Esophagus squamous epithelium (tissue), 5 donors: ENCODE measurements at regions not wholly inside any gene's neighbourhood (a gene's known extent, or its start where the extent isn't known, plus 50 kb on each side); places are given as distances from the start of the nearest gene placed in this dataset.

ENCODE experiments used
- DNase-seq: peaks from one replicate; lab custom pipeline; 2025; lab: John Stamatoyannopoulos, UW
- H3K27ac ChIP-seq, 4 donors: fragments of 200-600 bp; sonication (generic); one replicate each; pipeline ENCODE4 v1.5.1; 2016 to 2019; ENCODE audit warnings: mild to moderate bottlenecking in 1 of 4
- H3K27me3 ChIP-seq, 4 donors: fragments of 200-600 bp; sonication (generic); 1 replicate in 3 of 4; 2 replicates in 1 of 4; pipeline versions ENCODE4 v1.5.1 to v1.6.0; 2017 to 2021; ENCODE audit warnings: antibody characterized with exemption in 1 of 4
- H3K36me3 ChIP-seq, 3 donors: fragments of 200-600 bp; sonication (generic); one replicate each; pipeline ENCODE4 v1.5.1; 2016 to 2019
- H3K4me1 ChIP-seq, 3 donors: fragments of 200-600 bp; sonication (generic); one replicate each; pipeline ENCODE4 v1.5.1; 2017 to 2019
- H3K4me3 ChIP-seq, 4 donors: fragments of 200-600 bp; sonication (generic); 1 replicate in 3 of 4; 2 replicates in 1 of 4; pipeline ENCODE4 v1.5.1; 2016 to 2019; ENCODE audit warnings: mild to moderate bottlenecking in 2 of 4, moderate library complexity in 1 of 4
- H3K9me3 ChIP-seq, 3 donors: fragments of 200-600 bp; sonication (generic); one replicate each; pipeline ENCODE4 v1.5.1; 2016 to 2019
- CTCF ChIP-seq, 6 experiments: fragments of 450-650 bp in 4 of 6; fragments of 200-600 bp in 2 of 6; sonication (generic) in 2 of 6; IDR thresholded peaks; one replicate each; pipeline ENCODE4 v1.5.1; 2016 to 2019; ENCODE audit warnings: antibody characterized with exemption in 6 of 6, mild to moderate bottlenecking in 4 of 6, moderate library complexity in 4 of 6
- POLR2A ChIP-seq, 4 donors: fragments of 450-650 bp; IDR thresholded peaks; one replicate each; pipeline ENCODE4 v1.6.1; 2017; ENCODE audit warnings: antibody characterized with exemption in 4 of 4, mild to moderate bottlenecking in 4 of 4, moderate library complexity in 3 of 4
- WGBS, 2 donors: methylation state at CpG; one replicate each; pipeline ENCODE4 v1.1.5; 2018; 5-methylcytosine and 5-hydroxymethylcytosine counted together
- intact Hi-C: fragments of 100-400 bp; cut with DNase I; formaldehyde crosslinking; loops from one replicate; pipeline ENCODE4 v1.15.0; 2022
- donor health status: DM: yes; HTN: yes; CAD: no.

GRCh38 chr20:63072231-63072791 lies 65.5 kb upstream of the BHLHE23 start:
- Histone ChIP-seq H3K4me3 (no peak overlapping the region), H3K27ac (no peak overlapping the region), H3K9me3 (peaks cover 0 to 12% (median 4%) of the 10 kb centered on the region in 3 donors), H3K36me3 (no peaks in the 10 kb centered on the region), H3K4me1 (peaks cover 0 to 5% (median 0%) of the 10 kb centered on the region in 3 donors), H3K27me3 (peaks cover 0 to 94% (median 7%) of the 10 kb centered on the region in 4 donors)
- DNase-seq, result no peak
- no peak for TF ChIP-seq CTCF (IDR thresholded peaks at IDR 0.05)
- no peak for TF ChIP-seq POLR2A (IDR thresholded peaks at IDR 0.05)
- intact Hi-C loops, result no loop called here
- no CpG with 5 or more reads among the region's 52 CpGs for WGBS, 2 donors

- 11 to 38% methylated on average over 6 to 10 of the region's 40 CpGs for WGBS, 2 donors
- no peak overlapping the region for H3K4me3 ChIP-seq
- no peak overlapping the region for H3K27ac ChIP-seq
- H3K27me3 ChIP-seq, result peaks cover 0 to 96% (median 7%) of the 10 kb centered on the region in 4 donors
- peaks cover 0 to 6% (median 0%) of the 10 kb centered on the region in 3 donors for H3K9me3 ChIP-seq
- H3K4me1 ChIP-seq, result peaks cover 0 to 5% (median 0%) of the 10 kb centered on the region in 3 donors
- TF ChIP-seq CTCF (IDR thresholded peaks at IDR 0.05) (no peak), POLR2A (IDR thresholded peaks at IDR 0.05) (no peak)
- no peak for DNase-seq
- no peaks in the 10 kb centered on the region for H3K36me3 ChIP-seq
- intact Hi-C loops, result no loop called here
Observed at GRCh38 chr20:63071541-63072181, 64.9 kb upstream of the BHLHE23 start.

- WGBS, 2 donors, result 64 to 76% methylated on average over 7 to 10 of the region's 11 CpGs
- H3K36me3 ChIP-seq, result no peaks in the 10 kb centered on the region
- TF ChIP-seq POLR2A (IDR thresholded peaks at IDR 0.05) (no peak), CTCF (IDR thresholded peaks at IDR 0.05) (no peak)
- no peak for DNase-seq
- intact Hi-C loops, result no loop called here
- peaks cover 0 to 5% (median 0%) of the 10 kb centered on the region in 3 donors for H3K4me1 ChIP-seq
- H3K27ac ChIP-seq, result no peak overlapping the region
- no peaks in the 10 kb centered on the region for H3K9me3 ChIP-seq
- H3K4me3 ChIP-seq, result no peak overlapping the region
- peaks cover 0 to 98% (median 7%) of the 10 kb centered on the region in 4 donors for H3K27me3 ChIP-seq
Observed at GRCh38 chr20:63070771-63071540, 64.2 kb upstream of the BHLHE23 start.

GRCh38 chr20:63070301-63070625 lies 63.5 kb upstream of the BHLHE23 start:
- Histone ChIP-seq H3K27ac (no peak overlapping the region), H3K9me3 (no peaks in the 10 kb centered on the region), H3K4me3 (no peak overlapping the region), H3K27me3 (peaks cover 0 to 98% (median 7%) of the 10 kb centered on the region in 4 donors), H3K4me1 (peaks cover 0 to 5% (median 0%) of the 10 kb centered on the region in 3 donors), H3K36me3 (no peaks in the 10 kb centered on the region)
- intact Hi-C loops, result no loop called here
- no peak for DNase-seq
- TF ChIP-seq CTCF (IDR thresholded peaks at IDR 0.05), result no peak
- no peak for TF ChIP-seq POLR2A (IDR thresholded peaks at IDR 0.05)
- WGBS, 2 donors, result 33 to 52% methylated on average over 3 of the region's 3 CpGs
